Activated T-cell treated with anti-CD3 and anti-CD28 coated beads, Interleukin-2, amount 50 U/mL, for 24 hours (primary cell): ENCODE measurements at regions not wholly inside any gene's neighbourhood (a gene's known extent, or its start where the extent isn't known, plus 50 kb on each side); places are given as distances from the start of the nearest gene placed in this dataset.
"Not testable (repeated sequence)": the region's sequence is repeated elsewhere in the genome, so short reads cannot be mapped to it uniquely, and the experiment has no call there.

Source experiments
- DNase-seq: peaks from one replicate; pipeline ENCODE4 v3.0.0-alpha.2; 2020
- H3K27ac Mint-ChIP-seq: 2 replicates; pipeline ENCODE4 v1.8.0; 2020; ENCODE audit warnings: mild to moderate bottlenecking, mixed read lengths
- H3K27me3 Mint-ChIP-seq: 2 replicates; pipeline ENCODE4 v1.8.0; 2020; ENCODE audit warnings: mixed read lengths
- H3K36me3 Mint-ChIP-seq: 2 replicates; pipeline ENCODE4 v1.8.0; 2020; ENCODE audit warnings: low read depth, mixed read lengths
- H3K4me1 Mint-ChIP-seq: 2 replicates; pipeline ENCODE4 v1.8.0; 2020; ENCODE audit warnings: low read depth, mixed read lengths
- H3K4me3 Mint-ChIP-seq: 2 replicates; pipeline ENCODE4 v1.8.0; 2020; ENCODE audit warnings: mild to moderate bottlenecking, moderate library complexity, mixed read lengths
- H3K9me3 Mint-ChIP-seq: 2 replicates; pipeline ENCODE4 v1.8.0; 2020; ENCODE audit warnings: mixed read lengths

GRCh38 chr6:44044154-44044539, 83.1 kb downstream of the MRPL14 start:
- Mint-ChIP-seq H3K36me3 (no peaks in the 10 kb centered on the region), H3K4me3 (no peak overlapping the region), H3K27me3 (no peaks in the 10 kb centered on the region), H3K9me3 (no peaks in the 10 kb centered on the region), H3K27ac (no peak overlapping the region), H3K4me1 (peaks cover 9% of the 10 kb centered on the region)
- no peak for DNase-seq

- Mint-ChIP-seq H3K27me3 (no peaks in the 10 kb centered on the region), H3K9me3 (no peaks in the 10 kb centered on the region), H3K27ac (no peak overlapping the region), H3K36me3 (no peaks in the 10 kb centered on the region), H3K4me1 (peaks cover 6% of the 10 kb centered on the region), H3K4me3 (no peak overlapping the region)
- DNase-seq: no peak
Measured at GRCh38 chr6:44043479-44044153, 83.6 kb downstream of the MRPL14 start.

- Mint-ChIP-seq H3K27ac (no peak overlapping the region), H3K9me3 (no peaks in the 10 kb centered on the region)
Measured at GRCh38 chr6:44042989-44043478, 84.2 kb downstream of the MRPL14 start.

GRCh38 chr6:44042261-44042988, 84.8 kb downstream of the MRPL14 start:
- Mint-ChIP-seq H3K27me3 (no peaks in the 10 kb centered on the region), H3K36me3 (no peaks in the 10 kb centered on the region), H3K9me3 (no peaks in the 10 kb centered on the region), H3K4me1 (peaks cover 6% of the 10 kb centered on the region), H3K27ac (no peak overlapping the region), H3K4me3 (no peak overlapping the region)
- no peak for DNase-seq

More at GRCh38 chr6:44042989-44043478, 84.2 kb downstream of the MRPL14 start:
- Mint-ChIP-seq H3K4me1 (peaks cover 6% of the 10 kb centered on the region), H3K27me3 (no peaks in the 10 kb centered on the region), H3K36me3 (no peaks in the 10 kb centered on the region), H3K4me3 (no peak overlapping the region)
- DNase-seq: no peak

- no peaks in the 10 kb centered on the region for H3K27me3 Mint-ChIP-seq
- no peaks in the 10 kb centered on the region for H3K9me3 Mint-ChIP-seq
- H3K27ac Mint-ChIP-seq: peak overlapping the region; percentile 56
- no peak for DNase-seq
- no peak overlapping the region for H3K4me3 Mint-ChIP-seq
- H3K4me1 Mint-ChIP-seq: peaks cover 6% of the 10 kb centered on the region
- H3K36me3 Mint-ChIP-seq: no peaks in the 10 kb centered on the region
Measured at GRCh38 chr6:44041461-44042260, 85.6 kb downstream of the MRPL14 start.

GRCh38 chr6:44040786-44041185, 86.5 kb downstream of the MRPL14 start:
- Mint-ChIP-seq H3K27me3 (no peaks in the 10 kb centered on the region), H3K9me3 (no peaks in the 10 kb centered on the region), H3K4me3 (no peak overlapping the region), H3K4me1 (peaks cover 6% of the 10 kb centered on the region), H3K27ac (no peak overlapping the region), H3K36me3 (no peaks in the 10 kb centered on the region)
- DNase-seq: no peak

- no peak overlapping the region for H3K27ac Mint-ChIP-seq
- no peak for DNase-seq
- H3K27me3 Mint-ChIP-seq: no peaks in the 10 kb centered on the region
- no peak overlapping the region for H3K4me3 Mint-ChIP-seq
- no peaks in the 10 kb centered on the region for H3K9me3 Mint-ChIP-seq
- no peaks in the 10 kb centered on the region for H3K36me3 Mint-ChIP-seq
- peaks cover 6% of the 10 kb centered on the region for H3K4me1 Mint-ChIP-seq
Measured at GRCh38 chr6:44039839-44040350, 87.4 kb downstream of the MRPL14 start.

GRCh38 chr6:44039191-44039719, 88.0 kb downstream of the MRPL14 start:
- Mint-ChIP-seq H3K27me3 (no peaks in the 10 kb centered on the region), H3K9me3 (no peaks in the 10 kb centered on the region), H3K4me1 (peaks cover 6% of the 10 kb centered on the region), H3K4me3 (no peak overlapping the region), H3K27ac (no peak overlapping the region), H3K36me3 (no peaks in the 10 kb centered on the region)
- no peak for DNase-seq

- DNase-seq: no peak
- Mint-ChIP-seq H3K4me3 (no peak overlapping the region), H3K27me3 (no peaks in the 10 kb centered on the region), H3K4me1 (peaks cover 6% of the 10 kb centered on the region), H3K9me3 (no peaks in the 10 kb centered on the region), H3K36me3 (no peaks in the 10 kb centered on the region), H3K27ac (no peak overlapping the region)
Measured at GRCh38 chr6:44038543-44039065, 88.6 kb downstream of the MRPL14 start.

- Mint-ChIP-seq H3K27ac (no peak overlapping the region), H3K36me3 (no peaks in the 10 kb centered on the region), H3K4me3 (no peak overlapping the region), H3K9me3 (no peaks in the 10 kb centered on the region), H3K27me3 (no peaks in the 10 kb centered on the region), H3K4me1 (peaks cover 6% of the 10 kb centered on the region)
- no peak for DNase-seq
Measured at GRCh38 chr6:44037847-44038542, 89.3 kb downstream of the MRPL14 start.

- not testable (repeated sequence) for H3K4me3 Mint-ChIP-seq, DNase-seq, H3K27ac Mint-ChIP-seq, H3K27me3 Mint-ChIP-seq, H3K9me3 Mint-ChIP-seq, H3K4me1 Mint-ChIP-seq, H3K36me3 Mint-ChIP-seq
Measured at GRCh38 chr6:44037276-44037675, 90.0 kb downstream of the MRPL14 start.

- no peak for DNase-seq
- H3K4me1 Mint-ChIP-seq: peaks cover 2% of the 10 kb centered on the region
- H3K27ac Mint-ChIP-seq: no peak overlapping the region
- no peaks in the 10 kb centered on the region for H3K9me3 Mint-ChIP-seq
- no peaks in the 10 kb centered on the region for H3K27me3 Mint-ChIP-seq
- no peak overlapping the region for H3K4me3 Mint-ChIP-seq
- no peaks in the 10 kb centered on the region for H3K36me3 Mint-ChIP-seq
Measured at GRCh38 chr6:44036699-44037101, 90.6 kb downstream of the MRPL14 start.

- Mint-ChIP-seq H3K4me1 (no peaks in the 10 kb centered on the region), H3K9me3 (no peaks in the 10 kb centered on the region), H3K27ac (no peak overlapping the region), H3K27me3 (no peaks in the 10 kb centered on the region), H3K4me3 (no peak overlapping the region), H3K36me3 (no peaks in the 10 kb centered on the region)
- no peak for DNase-seq
Measured at GRCh38 chr6:44036196-44036595, 91.1 kb downstream of the MRPL14 start.

GRCh38 chr6:44035621-44036020, 91.6 kb downstream of the MRPL14 start:
- Mint-ChIP-seq H3K36me3 (no peaks in the 10 kb centered on the region), H3K4me1 (no peaks in the 10 kb centered on the region)
- no peak for DNase-seq

More at GRCh38 chr6:44035621-44036020, 91.6 kb downstream of the MRPL14 start:
- Mint-ChIP-seq H3K27me3 (no peaks in the 10 kb centered on the region), H3K27ac (no peak overlapping the region), H3K4me3 (no peak overlapping the region), H3K9me3 (no peaks in the 10 kb centered on the region)
